Endothelial cell of umbilical vein (primary cell): ENCODE measurements at regions not wholly inside any gene's neighbourhood (a gene's known extent, or its start where the extent isn't known, plus 50 kb on each side); places are given as distances from the start of the nearest gene placed in this dataset.

Experiments
- BruUV-seq: library from RNA; stranded (reverse); fragments of 400-500 nt; replicated peaks from 2 replicates; lab custom pipeline; 2021; lab: Mats Ljungman, UMichigan
- CTCF ChIA-PET: fragments of 300-600, 350-600 bp; sonication (Branson Sonifier 250); formaldehyde crosslinking; loops from one replicate; lab custom pipeline; 2021; ENCODE audit warnings: antibody characterized with exemption, inconsistent platforms; lab: Charles Lee
- POLR2A ChIA-PET: fragments of 300-600, 350-600 bp; sonication (Branson Sonifier 250); formaldehyde crosslinking; loops from one replicate; lab custom pipeline; 2021; ENCODE audit warnings: antibody characterized with exemption, inconsistent platforms; lab: Charles Lee
- DNase-seq: peaks from one replicate; pipeline ENCODE4 v3.0.0-alpha.2; 2011; ENCODE audit warnings: low read depth, low spot score
- FAIRE-seq: peaks from 2 replicates; lab custom pipeline; 2011; peaks lifted over from hg19 to GRCh38; lab: Jason Lieb, UNC
- H2AFZ ChIP-seq: 2 replicates; pipeline ENCODE4 v1.6.0; 2012; ENCODE audit warnings: low read depth, low read length, control low read depth, inconsistent platforms
- H3K27ac ChIP-seq: 2 replicates; pipeline ENCODE4 v1.5.1; 2011; ENCODE audit warnings: low read depth, mild to moderate bottlenecking, control low read depth, low read length, moderate library complexity; ENCODE audit not compliant: insufficient read depth
- H3K27me3 ChIP-seq, 2 experiments: 2 replicates each; pipeline versions ENCODE4 v1.6.0 to v1.6.1; 2011; ENCODE audit warnings: low read length in 2 of 2, mixed read lengths in 1 of 2; ENCODE audit not compliant: control insufficient read depth in 2 of 2, insufficient read depth in 2 of 2
- H3K36me3 ChIP-seq, 2 experiments: 2 replicates in 1 of 2; 3 replicates in 1 of 2; pipeline ENCODE4 v1.5.1; 2011; ENCODE audit warnings: low read length in 2 of 2, mild to moderate bottlenecking in 1 of 2, moderate library complexity in 1 of 2; ENCODE audit not compliant: control insufficient read depth in 2 of 2, insufficient read depth in 2 of 2; ENCODE audit errors: extremely low read depth in 1 of 2
- H3K4me1 ChIP-seq: 3 replicates; pipeline ENCODE4 v1.5.1; 2011; ENCODE audit warnings: mild to moderate bottlenecking, low read length; ENCODE audit not compliant: control insufficient read depth, insufficient read depth; ENCODE audit errors: extremely low read depth
- H3K4me2 ChIP-seq: 2 replicates; pipeline ENCODE4 v1.6.1; 2011; ENCODE audit warnings: low read length, control low read depth, mixed read lengths; ENCODE audit not compliant: insufficient read depth
- H3K4me3 ChIP-seq, 3 experiments: fragments of 200-600 bp in 1 of 3; sonication (generic), shearing (Covaris generic) in 1 of 3; replicated peaks in 1 of 3; 2 replicates each; pipeline ENCODE4 v1.5.1; 2011 to 2016; ENCODE audit warnings: control low read depth in 3 of 3, low read length in 3 of 3, mild to moderate bottlenecking in 2 of 3, inconsistent platforms in 1 of 3, low read depth in 1 of 3, moderate library complexity in 1 of 3; ENCODE audit not compliant: insufficient read depth in 1 of 3
- H3K79me2 ChIP-seq: 2 replicates; pipeline ENCODE4 v1.6.0; 2012; ENCODE audit warnings: low read length, inconsistent platforms; ENCODE audit not compliant: control insufficient read depth, insufficient read depth
- H3K9ac ChIP-seq: replicated peaks from 2 replicates; pipeline ENCODE3; 2011; ENCODE audit warnings: low read length, control low read depth; ENCODE audit not compliant: insufficient read depth; ENCODE audit errors: extremely low read depth
- H3K9me1 ChIP-seq: replicated peaks from 3 replicates; pipeline ENCODE4 v1.6.0; 2011; ENCODE audit warnings: mild to moderate bottlenecking, low read length; ENCODE audit not compliant: control insufficient read depth, insufficient read depth; ENCODE audit errors: extremely low read depth
- H3K9me3 ChIP-seq: replicated peaks from 2 replicates; pipeline ENCODE4 v1.5.1; 2012; ENCODE audit warnings: low read length, inconsistent platforms; ENCODE audit not compliant: control insufficient read depth, insufficient read depth
- H4K20me1 ChIP-seq: replicated peaks from 2 replicates; pipeline ENCODE3; 2011; ENCODE audit warnings: mild to moderate bottlenecking, low read length; ENCODE audit not compliant: control insufficient read depth, insufficient read depth; ENCODE audit errors: extremely low read depth
- CTCF ChIP-seq, 2 donors: IDR thresholded peaks; 1 replicate in 1 of 2; 2 replicates in 1 of 2; pipeline ENCODE4 v1.5.1; 2011; ENCODE audit warnings: low read length in 2 of 2, mild to moderate bottlenecking in 2 of 2, moderate library complexity in 2 of 2, control low read depth in 1 of 2, inconsistent platforms in 1 of 2, low read depth in 1 of 2; ENCODE audit not compliant: insufficient read depth in 1 of 2; ENCODE audit errors: extremely low read depth in 1 of 2
- EZH2 ChIP-seq: IDR thresholded peaks from 2 replicates; pipeline ENCODE4 v1.6.1; 2012; ENCODE audit warnings: borderline replicate concordance, low read depth, mild to moderate bottlenecking, moderate library complexity, low read length, inconsistent platforms; ENCODE audit not compliant: severe bottlenecking
- FOS ChIP-seq: IDR thresholded peaks from 2 replicates; pipeline ENCODE4 v1.6.1; 2011; ENCODE audit warnings: mild to moderate bottlenecking, low read length, moderate library complexity, borderline replicate concordance; ENCODE audit not compliant: insufficient read depth
- GATA2 ChIP-seq: IDR thresholded peaks from 2 replicates; pipeline ENCODE4 v1.7.0; 2011; ENCODE audit warnings: low read depth, mild to moderate bottlenecking, moderate library complexity, mixed read lengths, low read length; ENCODE audit not compliant: insufficient read length, insufficient read depth
- JUN ChIP-seq: IDR thresholded peaks from 2 replicates; pipeline ENCODE4 v1.6.1; 2011; ENCODE audit warnings: borderline replicate concordance, low read depth; ENCODE audit not compliant: insufficient read length, insufficient read depth
- MAX ChIP-seq: IDR thresholded peaks from 2 replicates; pipeline ENCODE4 v1.6.1; 2011; ENCODE audit not compliant: insufficient read depth, insufficient read length
- MYC ChIP-seq: IDR thresholded peaks from one replicate; pipeline ENCODE4 v1.6.1; 2011; ENCODE audit warnings: mild to moderate bottlenecking, low read depth, low read length
- POLR2A ChIP-seq: IDR thresholded peaks from 2 replicates; pipeline ENCODE4 v1.6.1; 2012; ENCODE audit warnings: low read depth, mild to moderate bottlenecking, control low read depth, low read length
- POLR2AphosphoS5 ChIP-seq: IDR thresholded peaks from 2 replicates; pipeline ENCODE4 v1.6.1; 2012; ENCODE audit warnings: low read depth, mild to moderate bottlenecking, control low read depth, low read length, moderate library complexity; ENCODE audit not compliant: insufficient read depth
- dilution Hi-C: fragments of 300-500 bp; cut with MboI; formaldehyde crosslinking; loops from one replicate; pipeline ENCODE4 v1.15.0; 2019; ENCODE audit warnings: low sequenced_read_pairs; ENCODE audit not compliant: extremely low pct_ligation_motif_present
- intact Hi-C: fragments of 100-400 bp; cut with micrococcal nuclease; formaldehyde crosslinking; loops from one replicate; pipeline ENCODE4 v1.10.0; 2022

GRCh38 chr7:46357290-46357689 is 436.2 kb upstream of the IGFBP3 start:
- CTCF ChIA-PET = interaction anchor here (2.1 kb wide), 1 partner anchor 435 kb away, joined by 7 read pairs; no protein-coding TSS in a partner anchor
- Histone ChIP-seq H3K9ac (no peak overlapping the region), H3K79me2 (no peaks in the 10 kb centered on the region), H3K4me3 (no peak overlapping the region), H4K20me1 (no peaks in the 10 kb centered on the region), H3K9me3 (no peaks in the 10 kb centered on the region), H3K36me3 (no peaks in the 10 kb centered on the region), H3K9me1 (no peaks in the 10 kb centered on the region), H3K27ac (no peak overlapping the region), H3K4me1 (no peaks in the 10 kb centered on the region), H2AFZ (no peak overlapping the region), H3K4me2 (no peak overlapping the region), H3K27me3 (no peaks in the 10 kb centered on the region)
- no peak for DNase-seq
- no peak for FAIRE-seq
- BruUV-seq = no TSS peak
- dilution Hi-C loops (no loop called here), intact Hi-C loops (loop anchor here (10.0 kb wide), 1 partner anchor 898 kb away; no protein-coding TSS in a partner anchor)
- POLR2A ChIA-PET = no interaction called here
- TF ChIP-seq POLR2A (no peak), FOS (no peak), JUN (no peak), MAX (no peak), GATA2 (no peak), MYC (no peak), CTCF (IDR thresholded peaks at IDR 0.05; ENCODE audit: extremely low read depth in 1 of 2, insufficient read depth in 1 of 2, low read depth in 1 of 2, low read length in 2 of 2) (no peak), EZH2 (no peak), POLR2AphosphoS5 (no peak)
